Colonic mucosa (tissue), 4 donors: ENCODE measurements at regions not wholly inside any gene's neighbourhood (a gene's known extent, or its start where the extent isn't known, plus 50 kb on each side); places are given as distances from the start of the nearest gene placed in this dataset.

Experiments
- DNase-seq: peaks from one replicate; pipeline ENCODE4 v3.0.0-alpha.2; 2020
- H3K27ac ChIP-seq: fragments of 200-600 bp; one replicate; pipeline ENCODE4 v1.8.0; 2021
- H3K27me3 ChIP-seq: fragments of 200-600 bp; one replicate; pipeline ENCODE4 v1.8.0; 2021
- H3K36me3 ChIP-seq: fragments of 200-600 bp; one replicate; pipeline ENCODE4 v1.8.0; 2021
- H3K4me1 ChIP-seq: fragments of 200-600 bp; one replicate; pipeline ENCODE4 v1.8.0; 2021; ENCODE audit warnings: mild to moderate bottlenecking
- H3K4me3 ChIP-seq: fragments of 200-600 bp; one replicate; pipeline ENCODE4 v1.8.0; 2021
- H3K9ac ChIP-seq, 2 donors: one replicate each; pipeline ENCODE4 v1.7.0; 2013; ENCODE audit warnings: control low read depth in 2 of 2, low read depth in 2 of 2, low read length in 2 of 2
- H3K9me3 ChIP-seq: fragments of 200-600 bp; one replicate; pipeline ENCODE4 v1.8.0; 2021
- intact Hi-C: fragments of 100-400 bp; cut with DNase I; formaldehyde crosslinking; loops from one replicate; pipeline ENCODE4 v1.14.1; 2022
- TF ChIP-seq, protein P1 (sequence below): fragments of 200-600 bp; IDR thresholded peaks from one replicate; pipeline ENCODE4 v1.8.0; 2022; ENCODE audit warnings: antibody characterized with exemption, mild to moderate bottlenecking
- donor health status: healthy.
- donor health status: DM: no; HTN: no; CAD: no.
- donor health status: DM: no; HTN: no; CAD: no.

DNA sequence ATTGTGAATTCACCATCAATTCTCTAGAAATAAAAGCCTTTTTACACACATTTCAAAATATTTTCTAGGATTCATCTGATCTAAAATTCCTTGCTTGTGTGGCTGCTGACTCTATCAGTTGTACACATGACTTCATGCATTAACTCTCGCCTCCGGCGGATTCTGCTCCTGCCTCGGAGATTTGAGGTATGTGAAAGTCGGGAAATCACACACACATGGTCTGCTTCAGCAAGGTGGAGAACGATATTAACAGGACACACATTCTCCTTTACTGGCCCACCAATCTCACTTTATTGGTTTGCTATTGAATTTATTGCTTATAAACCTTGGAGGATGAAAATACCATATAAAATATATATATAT is 855.7 kb downstream of the SLITRK5 start:
- intact Hi-C loops, result no loop called here
- TF ChIP-seq, protein P1, sequence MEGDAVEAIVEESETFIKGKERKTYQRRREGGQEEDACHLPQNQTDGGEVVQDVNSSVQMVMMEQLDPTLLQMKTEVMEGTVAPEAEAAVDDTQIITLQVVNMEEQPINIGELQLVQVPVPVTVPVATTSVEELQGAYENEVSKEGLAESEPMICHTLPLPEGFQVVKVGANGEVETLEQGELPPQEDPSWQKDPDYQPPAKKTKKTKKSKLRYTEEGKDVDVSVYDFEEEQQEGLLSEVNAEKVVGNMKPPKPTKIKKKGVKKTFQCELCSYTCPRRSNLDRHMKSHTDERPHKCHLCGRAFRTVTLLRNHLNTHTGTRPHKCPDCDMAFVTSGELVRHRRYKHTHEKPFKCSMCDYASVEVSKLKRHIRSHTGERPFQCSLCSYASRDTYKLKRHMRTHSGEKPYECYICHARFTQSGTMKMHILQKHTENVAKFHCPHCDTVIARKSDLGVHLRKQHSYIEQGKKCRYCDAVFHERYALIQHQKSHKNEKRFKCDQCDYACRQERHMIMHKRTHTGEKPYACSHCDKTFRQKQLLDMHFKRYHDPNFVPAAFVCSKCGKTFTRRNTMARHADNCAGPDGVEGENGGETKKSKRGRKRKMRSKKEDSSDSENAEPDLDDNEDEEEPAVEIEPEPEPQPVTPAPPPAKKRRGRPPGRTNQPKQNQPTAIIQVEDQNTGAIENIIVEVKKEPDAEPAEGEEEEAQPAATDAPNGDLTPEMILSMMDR, result no peak

DNA sequence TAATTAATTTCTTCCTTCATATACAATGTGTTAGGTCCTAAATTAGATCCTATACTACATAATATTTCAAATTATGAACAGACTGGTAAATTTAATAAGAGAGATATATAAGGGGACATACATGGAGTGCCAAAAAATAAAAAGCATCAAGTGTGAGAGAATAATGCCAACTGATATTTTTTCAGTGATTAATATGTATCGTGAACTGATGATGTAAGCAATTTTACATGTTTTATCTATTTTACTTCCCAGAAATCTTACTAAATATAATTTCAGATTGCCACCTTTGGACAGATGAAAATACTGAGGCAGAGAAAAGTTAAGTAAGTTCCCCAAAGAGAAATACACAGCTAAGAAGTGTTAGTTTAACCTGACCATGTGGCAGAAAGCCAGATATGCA is 870.8 kb downstream of the SLITRK5 start:
- H3K4me3 ChIP-seq, result no peak overlapping the region
- H3K9ac ChIP-seq, result no peak overlapping the region
- no peaks in the 10 kb centered on the region for H3K36me3 ChIP-seq
- TF ChIP-seq, protein P1, result no peak
- H3K27me3 ChIP-seq, result no peaks in the 10 kb centered on the region
- intact Hi-C loops, result no loop called here
- H3K9me3 ChIP-seq, result no peaks in the 10 kb centered on the region
- H3K4me1 ChIP-seq, result no peaks in the 10 kb centered on the region
- no peak for DNase-seq
- no peak overlapping the region for H3K27ac ChIP-seq

More for the DNA sequence above, 855.7 kb downstream of the SLITRK5 start:
- H3K27me3 ChIP-seq, result no peaks in the 10 kb centered on the region
- H3K27ac ChIP-seq, result no peak overlapping the region
- H3K9me3 ChIP-seq, result no peaks in the 10 kb centered on the region
- DNase-seq, result no peak
- no peaks in the 10 kb centered on the region for H3K36me3 ChIP-seq
- H3K4me3 ChIP-seq, result no peak overlapping the region
- no peaks in the 10 kb centered on the region for H3K4me1 ChIP-seq
- H3K9ac ChIP-seq, result no peak overlapping the region

DNA sequence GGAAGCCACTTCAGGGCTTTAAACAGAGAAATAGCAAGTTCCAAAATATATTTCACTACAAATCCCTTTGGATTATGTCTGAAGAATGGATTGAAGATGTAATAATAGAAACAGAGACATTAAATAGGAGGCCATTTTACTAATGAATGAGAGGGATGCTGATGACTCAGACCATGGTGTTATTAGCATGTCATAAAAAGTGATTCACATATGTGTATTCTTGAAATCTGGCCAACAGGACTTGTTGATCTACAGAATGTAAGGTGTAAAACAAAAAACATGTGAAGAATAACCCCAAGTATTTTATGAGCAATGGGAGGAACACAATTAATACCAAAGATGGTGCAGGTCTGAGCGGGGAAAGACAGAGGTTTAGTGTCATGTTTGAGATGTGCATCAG is 873.7 kb downstream of the SLITRK5 start:
- intact Hi-C loops, result no loop called here
- DNase-seq, result no peak
- no peak overlapping the region for H3K4me3 ChIP-seq
- H3K9ac ChIP-seq, result no peak overlapping the region
- no peaks in the 10 kb centered on the region for H3K36me3 ChIP-seq
- TF ChIP-seq, protein P1, result no peak
- no peaks in the 10 kb centered on the region for H3K9me3 ChIP-seq
- H3K4me1 ChIP-seq, result no peaks in the 10 kb centered on the region
- no peaks in the 10 kb centered on the region for H3K27me3 ChIP-seq
- no peak overlapping the region for H3K27ac ChIP-seq

DNA sequence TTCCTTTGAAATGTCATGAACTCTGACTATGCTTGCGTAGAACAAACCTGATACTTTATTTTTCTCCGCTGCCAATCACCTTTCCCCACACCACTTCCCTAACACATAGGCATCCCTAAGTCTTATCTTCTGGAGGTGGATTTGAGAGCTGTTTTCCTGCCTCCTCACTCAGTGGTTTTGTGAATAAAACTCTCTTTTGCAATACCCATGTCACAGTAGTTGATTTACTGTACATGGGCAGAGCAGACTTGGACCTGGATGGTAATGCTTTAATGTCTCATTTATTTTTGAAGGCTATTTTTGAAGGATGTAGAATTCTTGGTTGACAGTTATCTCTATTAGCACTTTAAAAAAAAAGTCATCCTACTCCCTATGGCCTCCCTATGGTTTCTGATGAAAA is 881.8 kb downstream of the SLITRK5 start:
- Histone ChIP-seq H3K36me3 (no peaks in the 10 kb centered on the region), H3K4me1 (no peaks in the 10 kb centered on the region), H3K9ac (no peak overlapping the region), H3K9me3 (no peaks in the 10 kb centered on the region), H3K27me3 (no peaks in the 10 kb centered on the region), H3K27ac (no peak overlapping the region), H3K4me3 (no peak overlapping the region)
- TF ChIP-seq, protein P1, result no peak
- intact Hi-C loops, result no loop called here
- DNase-seq, result no peak

DNA sequence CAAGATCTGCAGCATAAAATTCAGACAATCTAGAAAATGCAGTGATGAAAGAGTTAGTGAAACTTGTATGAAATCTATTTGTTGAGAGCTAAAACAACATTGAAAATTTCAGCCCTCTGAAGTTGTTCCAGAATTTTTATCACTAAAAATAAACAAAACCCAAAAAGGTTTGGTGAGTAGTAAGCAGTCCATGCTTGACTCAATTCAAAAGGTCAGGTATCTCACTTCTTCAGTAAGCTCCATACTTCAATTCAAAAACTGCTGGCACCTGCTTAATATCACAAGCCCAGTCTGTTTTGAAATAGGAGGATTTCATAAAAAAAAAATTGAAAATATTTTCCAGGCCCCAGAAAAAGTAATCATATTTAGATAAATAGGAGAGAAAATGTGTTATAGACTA is 894.4 kb downstream of the SLITRK5 start:
- Histone ChIP-seq H3K27me3 (no peaks in the 10 kb centered on the region), H3K9me3 (no peaks in the 10 kb centered on the region), H3K4me1 (no peaks in the 10 kb centered on the region), H3K36me3 (no peaks in the 10 kb centered on the region), H3K4me3 (no peak overlapping the region), H3K9ac (no peak overlapping the region), H3K27ac (no peak overlapping the region)
- no peak for DNase-seq
- intact Hi-C loops, result no loop called here
- TF ChIP-seq, protein P1, result no peak

DNA sequence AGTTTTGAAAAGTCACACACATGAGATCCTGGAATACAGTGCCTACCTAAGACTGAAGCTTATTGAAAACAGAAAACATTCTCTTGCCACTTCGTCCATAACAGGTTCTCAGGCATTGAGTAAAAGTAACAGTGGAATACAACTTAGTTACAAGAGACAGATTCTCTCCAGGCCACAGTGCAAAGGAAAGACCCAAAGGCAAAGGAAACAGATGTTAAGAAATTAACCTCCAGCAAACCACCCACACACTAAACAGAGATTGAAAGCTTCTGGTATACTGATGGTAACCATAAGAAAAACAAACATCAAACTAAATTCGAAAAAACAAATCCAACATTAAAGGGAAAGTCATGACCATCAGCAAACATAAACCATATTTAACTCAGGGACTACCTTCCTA is 914.7 kb downstream of the SLITRK5 start:
- Histone ChIP-seq H3K4me1 (no peaks in the 10 kb centered on the region), H3K36me3 (no peaks in the 10 kb centered on the region), H3K27ac (no peak overlapping the region), H3K27me3 (no peaks in the 10 kb centered on the region), H3K9me3 (no peaks in the 10 kb centered on the region), H3K9ac (no peak overlapping the region), H3K4me3 (no peak overlapping the region)
- intact Hi-C loops, result no loop called here
- DNase-seq, result no peak
- TF ChIP-seq, protein P1, result no peak
